ENCODE measurements at regions not wholly inside any gene's neighbourhood (a gene's known extent, or its start where the extent isn't known, plus 50 kb on each side); places are given as distances from the start of the nearest gene placed in this dataset.
A peak's percentile ranks its signal among the peaks of the same experiment; 100 is the strongest.

- TF ChIP-seq SP1 (IDR thresholded peaks at IDR 0.05) (no peak), RXRA (IDR thresholded peaks at IDR 0.05) (peak in 1 of 2 donors; percentile 8), NR2F2 (IDR thresholded peaks at IDR 0.05) (peak; percentile 23), REST (IDR thresholded peaks at IDR 0.05) (no peak), GABPA (IDR thresholded peaks at IDR 0.05 in 1 of 2, conservative IDR thresholded peaks at IDR 0.05 in 1 of 2) (no peak)
- TF ChIP-seq, protein P1, sequence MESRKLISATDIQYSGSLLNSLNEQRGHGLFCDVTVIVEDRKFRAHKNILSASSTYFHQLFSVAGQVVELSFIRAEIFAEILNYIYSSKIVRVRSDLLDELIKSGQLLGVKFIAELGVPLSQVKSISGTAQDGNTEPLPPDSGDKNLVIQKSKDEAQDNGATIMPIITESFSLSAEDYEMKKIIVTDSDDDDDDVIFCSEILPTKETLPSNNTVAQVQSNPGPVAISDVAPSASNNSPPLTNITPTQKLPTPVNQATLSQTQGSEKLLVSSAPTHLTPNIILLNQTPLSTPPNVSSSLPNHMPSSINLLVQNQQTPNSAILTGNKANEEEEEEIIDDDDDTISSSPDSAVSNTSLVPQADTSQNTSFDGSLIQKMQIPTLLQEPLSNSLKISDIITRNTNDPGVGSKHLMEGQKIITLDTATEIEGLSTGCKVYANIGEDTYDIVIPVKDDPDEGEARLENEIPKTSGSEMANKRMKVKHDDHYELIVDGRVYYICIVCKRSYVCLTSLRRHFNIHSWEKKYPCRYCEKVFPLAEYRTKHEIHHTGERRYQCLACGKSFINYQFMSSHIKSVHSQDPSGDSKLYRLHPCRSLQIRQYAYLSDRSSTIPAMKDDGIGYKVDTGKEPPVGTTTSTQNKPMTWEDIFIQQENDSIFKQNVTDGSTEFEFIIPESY (IDR thresholded peaks at IDR 0.05), result no peak
- Histone ChIP-seq H3K27ac (ENCODE audit: low read depth in 1 of 2, low read length in 2 of 2) (no peak overlapping the region), H3K9ac (ENCODE audit: low read depth in 1 of 2, low read length in 2 of 2) (no peak overlapping the region), H3K36me3 (ENCODE audit: control insufficient read depth in 4 of 4, insufficient read depth in 3 of 4, low read depth in 1 of 4, low read length in 3 of 4) (no peaks in the 10 kb centered on the region), H3K27me3 (ENCODE audit: control insufficient read depth in 4 of 4, insufficient read depth in 4 of 4, low read length in 3 of 4) (no peaks in the 10 kb centered on the region), H3K4me3 (ENCODE audit: low read depth in 1 of 3, low read length in 3 of 3) (no peak overlapping the region), H3K4me1 (ENCODE audit: control insufficient read depth in 4 of 4, insufficient read depth in 4 of 4, low read length in 3 of 4) (no peaks in the 10 kb centered on the region), H3K9me3 (ENCODE audit: control insufficient read depth in 4 of 4, low read length in 3 of 4) (no peaks in the 10 kb centered on the region)
- no peak for DNase-seq (ENCODE audit: low spot score)
- WGBS, result 90% methylated on average over 13 of the region's 13 CpGs
These were observed 123.0 kb upstream of the RREB1 start for GRCh38 chr6:6984585-6985366.

DNA sequence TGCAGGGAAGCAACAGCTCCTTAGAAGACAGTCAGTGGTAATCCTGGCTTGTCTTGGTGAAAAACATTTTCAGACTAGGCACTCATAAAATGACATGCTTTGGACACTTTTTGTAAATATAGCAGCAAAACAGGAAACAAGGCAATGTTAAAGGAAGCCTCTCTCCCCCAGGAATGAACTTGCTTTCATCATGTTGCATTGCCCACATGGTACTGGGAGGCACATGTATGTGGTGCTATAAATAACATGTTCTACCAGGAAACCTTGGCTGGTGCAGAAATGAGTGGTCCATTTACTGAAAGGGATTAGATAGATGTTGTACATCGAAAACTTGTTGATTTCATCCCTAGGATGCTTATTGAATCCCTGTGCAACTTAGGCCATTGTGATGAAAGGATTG is 121.4 kb upstream of the RREB1 start:
- WGBS, result 99% methylated on average over 1 of the region's 1 CpG

More for the DNA sequence above, 121.4 kb upstream of the RREB1 start:
- no peak overlapping the region for H3K27ac ChIP-seq (ENCODE audit: low read depth in 1 of 2, low read length in 2 of 2)
- no peaks in the 10 kb centered on the region for H3K27me3 ChIP-seq (ENCODE audit: control insufficient read depth in 4 of 4, insufficient read depth in 4 of 4, low read length in 3 of 4)
- no peaks in the 10 kb centered on the region for H3K36me3 ChIP-seq (ENCODE audit: control insufficient read depth in 4 of 4, insufficient read depth in 3 of 4, low read depth in 1 of 4, low read length in 3 of 4)
- TF ChIP-seq FOXA1 (IDR thresholded peaks at IDR 0.05) (no peak), REST (IDR thresholded peaks at IDR 0.05) (no peak), HNF4A (conservative IDR thresholded peaks at IDR 0.05) (no peak), EGR1 (IDR thresholded peaks at IDR 0.05; ENCODE audit: low read depth in 2 of 2) (no peak), TAF1 (conservative IDR thresholded peaks at IDR 0.05) (no peak), JUND (IDR thresholded peaks at IDR 0.05) (no peak), GABPA (IDR thresholded peaks at IDR 0.05 in 1 of 2, conservative IDR thresholded peaks at IDR 0.05 in 1 of 2) (no peak), NR2F2 (IDR thresholded peaks at IDR 0.05) (no peak), CTCF (IDR thresholded peaks at IDR 0.05; ENCODE audit: low read depth, low read length, missing input control) (no peak), RAD21 (IDR thresholded peaks at IDR 0.05) (no peak), HNF4G (IDR thresholded peaks at IDR 0.05) (no peak), RXRA (IDR thresholded peaks at IDR 0.05) (no peak)
- TF ChIP-seq, protein P2, sequence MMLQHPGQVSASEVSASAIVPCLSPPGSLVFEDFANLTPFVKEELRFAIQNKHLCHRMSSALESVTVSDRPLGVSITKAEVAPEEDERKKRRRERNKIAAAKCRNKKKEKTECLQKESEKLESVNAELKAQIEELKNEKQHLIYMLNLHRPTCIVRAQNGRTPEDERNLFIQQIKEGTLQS (IDR thresholded peaks at IDR 0.05), result no peak
- TF ChIP-seq, protein P1 (IDR thresholded peaks at IDR 0.05), result no peak
- TF ChIP-seq, protein P3, sequence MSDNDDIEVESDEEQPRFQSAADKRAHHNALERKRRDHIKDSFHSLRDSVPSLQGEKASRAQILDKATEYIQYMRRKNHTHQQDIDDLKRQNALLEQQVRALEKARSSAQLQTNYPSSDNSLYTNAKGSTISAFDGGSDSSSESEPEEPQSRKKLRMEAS (IDR thresholded peaks at IDR 0.05), result no peak
- no peak overlapping the region for H3K4me3 ChIP-seq (ENCODE audit: low read depth in 1 of 3, low read length in 3 of 3)
- H3K9ac ChIP-seq (ENCODE audit: low read depth in 1 of 2, low read length in 2 of 2), result no peak overlapping the region
- H3K9me3 ChIP-seq (ENCODE audit: control insufficient read depth in 4 of 4, low read length in 3 of 4), result no peaks in the 10 kb centered on the region
- H3K4me1 ChIP-seq (ENCODE audit: control insufficient read depth in 4 of 4, insufficient read depth in 4 of 4, low read length in 3 of 4), result no peaks in the 10 kb centered on the region
- no peak for DNase-seq (ENCODE audit: low spot score)

All from liver (tissue), 8 donors.